ENCODE measurements at regions not wholly inside any gene's neighbourhood (a gene's known extent, or its start where the extent isn't known, plus 50 kb on each side); places are given as distances from the start of the nearest gene placed in this dataset.
"Not testable (repeated sequence)": the region's sequence is repeated elsewhere in the genome, so short reads cannot be mapped to it uniquely, and the experiment has no call there.

- no peak for DNase-seq (ENCODE audit: low spot score)
Measured at GRCh38 chr4:163077680-163078079, 89.0 kb downstream of the NAF1 start.

GRCh38 chr4:163072222-163072621 lies 94.5 kb downstream of the NAF1 start:
- no peak for DNase-seq (ENCODE audit: low spot score)

GRCh38 chr4:163071308-163071707 lies 95.4 kb downstream of the NAF1 start:
- no peak for DNase-seq (ENCODE audit: low spot score)

- no peak for DNase-seq (ENCODE audit: low spot score)
Measured at GRCh38 chr4:163070023-163070422, 96.7 kb downstream of the NAF1 start.

GRCh38 chr4:163063891-163064290 lies 102.8 kb downstream of the NAF1 start:
- DNase-seq (ENCODE audit: low spot score): no peak

GRCh38 chr4:163048447-163048846 lies 118.2 kb downstream of the NAF1 start:
- no peak for DNase-seq (ENCODE audit: low spot score)

- DNase-seq (ENCODE audit: low spot score): no peak
Measured at GRCh38 chr4:163042306-163042705, 124.4 kb downstream of the NAF1 start.

GRCh38 chr4:163017135-163017534 lies 149.6 kb downstream of the NAF1 start:
- no peak for DNase-seq (ENCODE audit: low spot score)

- DNase-seq (ENCODE audit: low spot score): no peak
Measured at GRCh38 chr4:163012816-163013215, 153.9 kb downstream of the NAF1 start.

GRCh38 chr4:163003979-163004378 lies 162.7 kb downstream of the NAF1 start:
- DNase-seq (ENCODE audit: low spot score): no peak

GRCh38 chr4:162988530-162988929 lies 178.2 kb downstream of the NAF1 start:
- no peak for DNase-seq (ENCODE audit: low spot score)

GRCh38 chr4:162985131-162985530 lies 181.6 kb downstream of the NAF1 start:
- DNase-seq (ENCODE audit: low spot score): no peak

GRCh38 chr4:162984621-162985020 lies 182.1 kb downstream of the NAF1 start:
- no peak for DNase-seq (ENCODE audit: low spot score)

GRCh38 chr4:162981823-162982222 lies 184.9 kb downstream of the NAF1 start:
- DNase-seq (ENCODE audit: low spot score): no peak

- DNase-seq (ENCODE audit: low spot score): no peak
Measured at GRCh38 chr4:162978398-162978797, 188.3 kb downstream of the NAF1 start.

- no peak for DNase-seq (ENCODE audit: low spot score)
Measured at GRCh38 chr4:162977788-162978187, 188.9 kb downstream of the NAF1 start.

GRCh38 chr4:162972661-162973330 lies 193.9 kb downstream of the NAF1 start:
- no peak for DNase-seq (ENCODE audit: low spot score)

GRCh38 chr4:162969194-162969593 lies 197.5 kb downstream of the NAF1 start:
- DNase-seq (ENCODE audit: low spot score): no peak

- not testable (repeated sequence) for DNase-seq (ENCODE audit: low spot score)
Measured at GRCh38 chr4:162965978-162966377, 200.7 kb downstream of the NAF1 start.

- no peak for DNase-seq (ENCODE audit: low spot score)
Measured at GRCh38 chr4:162959046-162959445, 207.6 kb downstream of the NAF1 start.

- DNase-seq (ENCODE audit: low spot score): no peak
Measured at GRCh38 chr4:162957521-162958143, 209.1 kb downstream of the NAF1 start.

GRCh38 chr4:162954976-162955375 lies 211.7 kb downstream of the NAF1 start:
- no peak for DNase-seq (ENCODE audit: low spot score)

- no peak for DNase-seq (ENCODE audit: low spot score)
Measured at GRCh38 chr4:162952232-162952631, 214.5 kb downstream of the NAF1 start.

- DNase-seq (ENCODE audit: low spot score): no peak
Measured at GRCh38 chr4:162945713-162946112, 221.0 kb downstream of the NAF1 start.

Measured in pons (tissue), 1 donor.